HepG2 (cell line): ENCODE measurements at regions not wholly inside any gene's neighbourhood (a gene's known extent, or its start where the extent isn't known, plus 50 kb on each side); places are given as distances from the start of the nearest gene placed in this dataset.

Experiments
- ATF6 ChIP-seq: sonication (generic); formaldehyde crosslinking; conservative IDR thresholded peaks from 2 replicates; pipeline ENCODE4 v1.4.0; 2020; ENCODE audit warnings: missing genetic modification reagents
- FOXK2 ChIP-seq: fragments of 450-650 bp; IDR thresholded peaks from 2 replicates; pipeline ENCODE4 v1.6.1; 2016
- ZNF143 ChIP-seq: sonication (generic); formaldehyde crosslinking; IDR thresholded peaks from 2 replicates; pipeline ENCODE4 v1.4.0; 2020; ENCODE audit warnings: missing genetic modification reagents

DNA sequence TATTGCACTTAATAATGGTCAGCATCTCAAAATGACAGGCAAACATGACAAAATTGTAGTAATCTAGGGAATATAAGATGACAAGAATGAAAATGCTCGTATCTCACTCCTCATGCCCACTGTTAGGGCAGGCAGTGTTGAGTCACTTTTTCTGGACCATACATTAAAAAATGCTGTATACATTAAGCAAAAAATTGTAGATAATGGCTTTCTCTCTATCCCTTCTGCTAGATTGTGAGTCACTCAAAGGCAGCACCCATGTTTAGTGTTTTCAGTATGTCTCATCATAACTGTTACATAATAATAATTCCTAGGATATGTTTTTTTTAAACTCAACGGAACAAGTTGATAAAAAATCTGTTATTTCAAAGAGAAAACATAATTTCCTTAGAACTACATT, 199.3 kb downstream of the TENT5A start:
- no peak for TF ChIP-seq FOXK2
- TF ChIP-seq ZNF143 (CRISPR knock-in tag): no peak
- TF ChIP-seq ATF6: no peak
